MM.1S (cell line): ENCODE measurements at regions not wholly inside any gene's neighbourhood (a gene's known extent, or its start where the extent isn't known, plus 50 kb on each side); places are given as distances from the start of the nearest gene placed in this dataset.

Experiments used
- CTCF ChIP-seq: fragments of 300-600 bp; sonication (generic); IDR thresholded peaks from 2 replicates; pipeline ENCODE4 v1.5.1; 2016; ENCODE audit warnings: antibody characterized with exemption, low read length, mixed read lengths
- EZH2 ChIP-seq: fragments of 300-600 bp; sonication (generic); optimal IDR thresholded peaks from 2 replicates; pipeline ENCODE3; 2017; ENCODE audit warnings: low read depth, mild to moderate bottlenecking, antibody characterized with exemption, low read length, mixed read lengths

GRCh38 chr3:178960181-178960580 lies 111.4 kb downstream of the ZMAT3 start:
- TF ChIP-seq CTCF (no peak), EZH2 (no peak)
